Stimulated activated CD8-positive, alpha-beta memory T cell treated with anti-CD3 and anti-CD28 coated beads, Interleukin-15, amount 100 ng/mL, for 1 hour (primary cell): ENCODE measurements at regions not wholly inside any gene's neighbourhood (a gene's known extent, or its start where the extent isn't known, plus 50 kb on each side); places are given as distances from the start of the nearest gene placed in this dataset.
"Not testable (repeated sequence)": the region's sequence is repeated elsewhere in the genome, so short reads cannot be mapped to it uniquely, and the experiment has no call there.

Experiments used
- DNase-seq: peaks from one replicate; pipeline ENCODE4 v3.0.0-alpha.2; 2020; ENCODE audit warnings: low read depth

DNA sequence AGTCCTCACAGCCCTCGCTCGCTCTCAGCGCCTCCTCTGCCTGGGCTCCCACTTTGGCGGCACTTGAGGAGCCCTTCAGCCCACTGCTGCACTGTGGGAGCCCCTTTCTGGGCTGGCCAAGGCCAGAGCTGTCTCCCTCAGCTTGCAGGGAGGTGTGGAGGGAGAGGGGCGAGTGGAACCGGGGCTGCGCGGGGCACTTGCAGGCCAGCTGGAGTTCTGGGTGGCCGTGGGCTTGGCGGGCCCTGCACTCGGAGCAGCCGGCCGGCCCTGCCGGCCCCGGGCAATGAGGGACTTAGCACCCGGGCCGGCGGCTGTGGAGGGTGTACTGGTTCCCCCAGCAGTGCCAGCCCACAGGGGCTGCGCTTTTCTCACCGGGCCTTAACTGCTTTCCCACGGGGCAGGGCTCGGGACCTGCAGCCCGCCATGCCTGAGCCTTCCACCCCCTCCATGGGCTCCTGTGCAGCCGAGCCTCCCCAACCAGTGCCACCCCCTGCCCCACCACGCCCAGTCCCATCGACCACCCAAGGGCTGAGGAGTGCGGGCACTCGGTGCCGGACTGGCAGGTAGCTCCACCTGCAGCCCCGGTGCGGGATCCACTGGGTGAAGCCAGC lies 584.1 kb upstream of the KLF12 start:
- not testable (repeated sequence) for DNase-seq

DNA sequence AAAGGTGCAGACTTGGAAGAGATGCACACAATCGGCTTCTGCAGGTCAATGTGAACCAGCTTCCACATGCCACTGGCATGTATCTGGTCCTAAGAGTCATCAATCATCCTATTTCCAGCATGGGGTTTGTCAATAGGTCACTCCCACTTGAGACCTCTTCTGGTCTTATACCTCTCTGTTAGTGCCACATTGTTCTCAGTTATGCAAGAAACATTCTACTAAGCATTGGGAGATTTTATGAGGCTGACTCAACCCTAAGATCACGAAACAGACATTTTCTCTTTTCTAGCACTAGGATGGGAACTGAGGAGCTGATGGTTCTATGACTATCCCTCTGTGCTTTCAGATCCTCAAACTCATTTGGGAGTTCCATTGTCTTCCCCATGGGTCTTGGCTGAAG lies 581.5 kb upstream of the KLF12 start:
- DNase-seq = no peak

DNA sequence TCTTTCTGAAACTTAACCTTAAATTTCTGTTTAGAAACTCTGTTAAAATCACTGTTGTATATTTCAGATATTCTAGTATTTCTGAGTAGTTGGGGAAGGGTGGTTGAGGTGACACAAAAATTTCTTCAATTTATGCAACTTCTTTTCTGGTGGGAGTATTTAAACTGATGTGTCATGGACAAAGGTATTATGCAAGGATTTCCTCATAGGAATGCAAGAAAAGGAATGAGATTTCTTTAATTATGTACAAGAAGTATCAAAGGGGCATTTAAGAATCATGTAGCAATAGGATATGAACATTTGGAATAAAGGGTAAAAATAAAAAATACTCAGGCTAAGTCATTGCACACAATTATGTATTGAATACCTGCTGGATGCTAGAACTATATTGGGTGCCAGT lies 575.8 kb upstream of the KLF12 start:
- DNase-seq = no peak

DNA sequence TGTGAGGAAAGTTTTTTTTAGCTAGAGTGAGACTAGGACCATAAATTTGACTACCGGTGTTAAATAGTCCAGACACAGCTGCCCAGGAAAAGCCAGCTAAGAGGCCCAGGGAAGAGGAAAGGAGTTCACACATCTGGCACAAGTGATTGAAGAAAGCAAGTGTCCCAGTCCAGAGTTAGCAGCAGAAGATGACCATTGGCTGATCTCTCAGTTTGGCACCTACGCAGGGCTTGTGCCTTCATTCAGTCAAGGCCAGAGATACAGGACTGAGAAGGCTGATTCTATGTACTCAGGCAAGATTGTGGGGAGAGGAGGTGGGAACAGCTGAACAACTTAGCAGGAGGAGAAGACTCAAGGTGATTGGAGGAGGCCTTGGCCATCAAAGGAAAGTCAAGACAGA lies 575.0 kb upstream of the KLF12 start:
- no peak for DNase-seq

DNA sequence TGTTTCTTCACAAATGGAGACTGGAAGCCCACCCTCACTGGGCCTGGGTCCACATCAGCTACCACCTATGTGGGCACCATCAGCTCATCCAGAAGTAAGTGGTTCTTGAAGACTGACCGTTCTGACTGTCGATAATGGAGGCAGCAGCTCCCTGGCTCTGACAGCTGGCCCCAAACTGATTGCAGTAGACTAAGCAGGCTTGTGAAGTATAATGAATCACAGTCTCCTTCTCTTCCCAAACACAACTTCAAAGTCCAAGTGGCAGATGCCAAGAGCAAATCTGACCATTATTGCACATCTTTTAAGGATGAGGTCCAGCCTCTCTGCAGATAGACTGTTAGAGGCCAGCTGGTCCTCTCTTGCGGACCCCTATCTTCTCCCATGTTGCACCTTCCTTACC lies 574.4 kb upstream of the KLF12 start:
- no peak for DNase-seq

DNA sequence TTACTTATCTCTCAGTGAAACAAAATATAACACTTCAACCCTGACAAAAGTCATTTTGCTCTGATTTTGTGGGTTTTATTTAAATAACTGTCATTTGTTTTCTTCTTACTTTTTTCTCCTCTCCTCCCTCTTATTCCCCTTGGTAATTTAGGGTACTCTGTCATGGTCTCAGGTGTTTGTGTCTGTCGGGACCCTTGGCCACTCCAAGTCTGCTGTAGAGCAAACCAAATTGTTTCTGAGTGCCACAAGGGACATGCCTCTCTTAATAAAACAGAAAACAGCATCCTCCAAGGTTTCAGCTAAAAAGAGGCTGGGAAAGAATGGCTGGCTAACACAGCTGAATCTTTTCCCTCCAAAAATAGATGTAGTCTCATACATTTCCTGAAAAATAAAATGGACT lies 573.1 kb upstream of the KLF12 start:
- no peak for DNase-seq

DNA sequence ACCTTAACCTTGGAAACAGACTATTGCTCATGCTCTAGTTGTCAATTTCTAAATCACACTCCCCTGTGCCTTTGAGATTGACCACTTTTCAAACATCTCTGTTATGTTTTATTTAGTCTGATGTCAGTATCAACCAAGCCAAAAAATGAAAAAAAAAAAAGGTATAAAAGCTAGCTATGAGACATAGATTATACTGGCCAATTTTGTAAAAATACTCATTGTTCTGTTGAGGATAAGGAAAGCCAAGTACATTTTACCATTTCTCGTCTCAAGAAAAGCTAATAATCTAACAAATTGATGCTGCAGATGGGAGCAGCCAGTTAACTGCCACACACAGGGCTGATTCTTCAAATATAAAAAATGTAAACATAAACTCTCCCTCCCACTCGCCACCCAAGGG lies 572.6 kb upstream of the KLF12 start:
- no peak for DNase-seq

DNA sequence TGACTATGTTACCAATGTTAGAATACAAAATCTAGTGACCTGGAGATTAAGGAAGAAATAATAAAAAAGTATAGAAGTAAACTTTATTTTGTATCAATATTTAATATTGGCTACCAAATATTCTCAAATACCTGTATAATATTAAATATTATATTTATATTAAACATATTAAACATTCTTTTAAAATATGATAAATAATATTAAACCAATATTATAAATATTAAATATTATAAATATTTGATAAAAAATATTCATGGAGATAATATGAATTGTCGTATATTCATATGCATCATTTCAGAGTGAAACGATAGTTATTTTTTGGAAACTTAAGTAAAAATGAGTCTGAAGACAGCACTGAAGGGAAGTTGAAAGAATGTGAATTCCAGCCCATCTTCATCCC lies 571.2 kb upstream of the KLF12 start:
- no peak for DNase-seq

DNA sequence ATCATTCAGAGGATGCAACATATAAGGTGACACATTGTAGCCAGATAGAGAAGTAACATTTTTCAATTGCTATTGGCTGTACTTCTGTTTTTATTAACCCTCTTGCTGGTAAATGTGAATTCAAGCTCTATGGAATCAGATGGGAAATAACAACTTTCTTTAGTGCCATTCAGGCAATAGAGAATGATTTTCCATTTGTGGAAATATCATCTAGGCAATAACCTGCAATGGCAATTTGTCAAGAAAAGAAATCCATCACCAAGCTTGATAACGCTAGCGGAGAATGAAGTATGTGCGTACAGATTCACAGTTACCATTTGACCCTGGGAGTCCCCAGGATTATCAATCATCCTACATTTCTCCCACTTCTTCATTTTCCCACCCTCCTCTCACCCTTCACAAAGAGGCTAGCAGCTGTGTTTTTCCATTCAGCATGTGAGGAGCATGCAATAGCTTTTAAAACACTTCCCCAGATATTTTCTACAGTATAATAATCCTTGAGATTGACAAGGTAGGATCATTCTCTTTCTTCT lies 569.7 kb upstream of the KLF12 start:
- DNase-seq = no peak

DNA sequence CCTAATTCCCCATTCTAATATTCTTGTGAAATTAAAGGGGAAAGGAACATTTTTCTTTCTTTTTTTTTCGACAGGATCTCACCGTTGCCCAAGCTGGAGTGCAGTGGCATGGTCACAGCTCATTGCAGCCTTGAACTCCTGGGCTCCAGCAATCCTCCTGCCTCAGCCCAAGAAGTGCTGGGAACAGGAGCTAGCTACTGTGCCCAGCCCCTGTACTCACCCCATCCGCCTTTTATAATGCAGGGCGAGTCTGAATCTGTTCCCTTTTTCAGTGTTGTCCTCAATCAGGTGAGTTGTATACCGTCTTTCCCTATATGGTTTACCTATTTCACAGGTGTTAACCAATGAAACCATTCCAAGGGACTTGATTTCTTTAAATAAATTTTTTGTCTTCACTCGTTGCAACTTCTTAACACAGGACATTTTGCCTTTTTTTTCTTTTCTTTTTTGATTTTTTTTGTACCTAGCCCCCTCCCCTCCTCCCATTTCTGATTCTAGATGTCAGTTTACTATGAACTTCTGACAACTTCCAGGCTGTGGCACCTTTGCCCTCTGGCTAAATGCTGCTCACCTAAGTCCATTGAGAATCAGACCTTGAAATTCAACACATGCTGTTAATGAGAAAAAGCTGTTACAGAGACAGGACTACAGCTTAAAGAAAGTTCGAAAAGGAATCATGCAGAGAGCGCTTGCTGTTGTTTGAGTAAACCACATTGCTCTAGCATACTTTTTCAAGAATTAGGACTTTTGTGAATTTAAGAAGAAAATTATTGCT lies 562.1 kb upstream of the KLF12 start:
- DNase-seq = no peak

DNA sequence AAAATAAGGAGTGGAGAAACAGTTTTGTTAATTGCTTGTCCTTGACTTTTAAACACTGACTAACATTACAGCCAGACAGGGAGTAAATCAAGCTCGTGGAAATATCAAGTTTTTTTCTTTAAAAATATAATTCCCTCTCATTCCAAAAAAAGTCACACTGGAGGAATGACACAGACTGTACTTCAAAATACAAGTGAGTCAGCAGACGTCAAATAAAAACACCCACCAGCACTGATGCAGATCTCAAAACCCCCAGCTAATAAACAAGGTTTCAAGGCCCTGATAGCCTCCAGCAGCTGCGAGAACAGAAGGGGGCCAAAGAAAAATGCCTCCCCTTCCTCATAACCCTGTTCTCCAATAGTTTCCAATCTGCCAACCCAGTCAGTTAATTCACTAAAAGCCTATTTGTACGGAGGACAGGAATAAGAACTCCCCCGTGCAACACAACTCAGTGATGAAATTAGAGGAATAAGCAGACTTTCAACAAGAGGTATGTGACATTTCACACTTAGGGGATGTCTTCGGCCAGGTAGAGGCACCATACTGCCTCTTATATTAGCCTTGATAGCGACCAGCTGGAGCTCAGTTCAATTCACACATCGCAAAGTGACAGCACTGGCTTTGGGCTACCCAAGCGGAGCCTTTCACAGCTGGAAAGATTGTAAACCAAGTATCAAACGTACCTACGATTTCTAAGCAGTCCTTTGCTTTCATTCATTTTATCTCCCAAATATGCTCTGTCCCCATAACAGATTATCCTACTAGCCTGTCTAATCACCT lies 561.0 kb upstream of the KLF12 start:
- no peak for DNase-seq

DNA sequence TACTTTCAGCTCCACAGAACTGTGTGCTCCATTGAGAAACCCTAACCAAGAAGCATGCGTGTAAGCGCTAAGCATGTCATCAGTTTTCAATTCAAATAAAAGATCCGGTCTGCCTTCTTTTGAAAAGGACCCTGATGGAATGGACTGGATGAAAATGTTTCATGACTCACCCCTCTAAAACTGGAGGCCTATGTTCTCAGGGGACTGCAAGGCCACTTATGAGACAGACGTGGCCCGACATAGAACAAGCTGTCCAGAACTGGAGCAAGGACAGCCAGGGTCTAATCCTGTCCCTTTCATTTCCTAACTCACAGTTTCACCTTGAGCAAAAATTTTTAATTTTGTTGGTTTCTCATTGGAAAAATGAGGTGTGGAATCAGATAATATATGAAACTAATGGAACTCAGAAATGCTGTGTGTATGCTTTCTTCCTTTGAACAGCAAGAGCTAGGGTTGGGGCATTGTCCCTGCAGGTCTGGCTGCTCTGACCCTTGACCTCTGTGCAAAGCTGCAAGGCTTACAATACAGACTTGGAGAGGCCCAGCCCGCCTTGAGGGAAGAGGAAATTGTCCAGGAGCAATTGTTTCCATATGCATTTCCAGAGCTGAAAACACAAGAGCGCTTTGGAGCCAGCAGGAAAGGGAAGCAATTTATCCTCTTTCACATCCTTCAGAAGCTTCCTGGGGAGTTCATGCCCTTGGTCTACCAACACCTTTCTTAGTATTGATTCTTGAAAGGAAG lies 553.4 kb upstream of the KLF12 start:
- no peak for DNase-seq

DNA sequence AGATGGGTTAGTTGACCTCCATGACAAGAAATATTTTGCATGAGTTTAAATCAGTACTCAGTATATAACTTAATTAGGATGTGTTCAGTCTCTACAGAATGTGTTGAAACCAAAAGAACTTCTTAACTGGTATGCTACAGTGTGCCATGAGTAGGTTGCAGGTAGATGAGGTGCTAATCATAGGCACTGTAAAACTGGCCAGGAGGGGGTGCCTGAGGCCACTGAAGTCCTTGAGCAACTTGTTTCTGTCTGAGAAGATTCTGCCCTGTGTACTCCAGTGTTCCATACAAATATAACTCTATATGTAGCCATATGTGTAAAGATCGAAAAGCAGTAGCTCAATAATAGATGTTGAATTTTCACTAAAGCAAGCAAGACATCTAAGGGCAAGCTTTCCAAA lies 549.2 kb upstream of the KLF12 start:
- DNase-seq = no peak

DNA sequence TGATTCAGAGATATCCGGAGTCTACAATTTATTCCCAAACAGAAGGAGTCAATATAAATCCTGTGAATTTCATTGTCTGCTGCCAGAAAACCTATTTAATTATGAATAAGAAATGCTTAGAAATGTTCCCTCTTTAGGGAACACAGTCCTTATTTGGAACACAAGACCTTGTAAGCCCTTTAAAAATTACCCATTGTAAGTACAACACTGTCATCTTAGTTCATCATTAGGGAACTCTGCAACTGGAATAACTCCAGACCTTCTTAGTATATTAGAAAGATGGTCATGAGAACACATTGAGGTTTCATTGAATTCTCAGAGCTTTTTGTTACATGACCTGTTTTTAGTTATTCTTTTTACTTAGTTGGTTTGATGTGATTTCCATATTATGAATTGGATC lies 548.5 kb upstream of the KLF12 start:
- DNase-seq = no peak

DNA sequence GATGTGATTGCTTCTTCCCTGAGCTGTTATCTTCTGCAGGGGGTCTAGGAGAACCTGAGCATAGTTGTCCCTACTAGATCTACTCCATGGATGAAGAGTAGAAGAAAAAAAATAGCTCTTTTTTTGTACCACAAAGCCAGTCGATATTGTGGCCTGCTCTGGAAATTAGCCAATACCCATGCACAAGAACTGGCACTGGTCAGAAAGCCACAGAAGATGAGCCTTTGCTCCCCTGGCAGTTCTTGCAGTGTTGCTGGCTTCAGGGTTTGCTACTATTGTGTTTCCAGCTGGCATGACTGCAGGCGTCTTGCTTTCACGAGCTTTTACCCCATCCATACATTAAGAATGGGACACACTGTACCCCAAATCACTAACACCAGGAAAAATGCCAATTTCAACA lies 547.7 kb upstream of the KLF12 start:
- DNase-seq = no peak

DNA sequence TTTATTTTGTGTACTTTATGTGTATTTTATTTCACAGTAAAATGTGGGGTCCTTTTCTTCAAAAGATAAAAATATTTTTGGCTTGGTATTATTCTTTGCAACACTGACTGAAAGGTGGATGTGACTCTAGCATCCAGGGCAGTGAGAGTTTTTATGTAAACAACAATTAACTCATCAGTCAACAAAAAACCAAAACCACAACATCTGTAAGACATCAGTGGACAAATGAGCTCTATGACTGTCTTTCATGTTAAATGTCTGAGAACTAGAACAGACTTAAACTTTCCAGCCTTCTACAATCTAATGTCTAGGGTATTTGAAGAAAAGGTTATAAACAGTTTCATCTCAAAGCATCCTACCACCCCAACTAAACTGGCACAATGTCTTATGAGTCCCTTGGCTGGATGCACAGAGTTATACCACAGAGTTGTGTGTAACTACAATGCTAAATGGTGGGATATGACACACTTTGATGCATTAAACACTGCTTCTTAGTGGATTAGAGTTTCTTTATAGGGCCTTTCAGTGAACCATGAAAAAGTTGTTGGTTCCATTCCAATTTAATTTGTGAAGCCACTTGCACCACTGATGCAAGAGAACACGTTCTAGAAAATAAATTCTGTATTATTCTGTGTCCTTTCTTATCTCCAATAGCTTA lies 544.2 kb upstream of the KLF12 start:
- no peak for DNase-seq

DNA sequence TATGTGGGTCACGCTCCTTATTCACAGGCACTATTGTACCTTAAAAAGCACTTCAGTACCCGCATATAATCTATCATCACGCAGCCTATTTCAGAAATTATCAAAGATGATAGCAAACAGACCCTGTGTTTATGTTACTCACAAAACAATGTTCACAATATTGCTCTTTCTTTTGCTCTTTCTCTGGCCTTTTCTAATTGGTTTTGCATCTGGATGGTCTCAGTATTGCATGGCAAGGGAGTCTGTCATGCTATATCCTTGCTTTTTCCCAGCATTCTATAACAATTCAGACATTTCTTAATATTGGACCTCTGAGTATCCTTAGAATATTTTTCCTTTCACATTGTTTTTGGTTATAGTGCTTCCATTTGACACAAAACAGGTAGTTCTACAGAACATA lies 541.8 kb upstream of the KLF12 start:
- DNase-seq = no peak

DNA sequence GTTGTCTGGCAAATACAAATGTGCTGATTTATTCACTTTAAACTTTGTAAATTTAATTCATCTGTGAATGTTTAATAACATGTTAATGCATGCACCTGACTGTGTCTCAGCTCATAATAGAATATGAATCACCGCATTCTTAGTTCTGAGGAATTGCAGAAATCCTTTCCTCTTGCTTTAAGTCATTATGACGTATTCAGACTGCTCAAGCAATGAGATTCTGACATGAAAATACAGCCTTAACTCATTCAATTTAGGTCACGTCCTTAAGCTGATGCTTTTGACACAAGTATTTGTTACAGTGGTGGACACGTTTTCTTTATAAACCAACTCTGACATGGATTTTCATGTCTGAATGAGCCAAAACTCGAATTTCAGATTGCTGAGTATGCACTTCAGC lies 541.0 kb upstream of the KLF12 start:
- no peak for DNase-seq

DNA sequence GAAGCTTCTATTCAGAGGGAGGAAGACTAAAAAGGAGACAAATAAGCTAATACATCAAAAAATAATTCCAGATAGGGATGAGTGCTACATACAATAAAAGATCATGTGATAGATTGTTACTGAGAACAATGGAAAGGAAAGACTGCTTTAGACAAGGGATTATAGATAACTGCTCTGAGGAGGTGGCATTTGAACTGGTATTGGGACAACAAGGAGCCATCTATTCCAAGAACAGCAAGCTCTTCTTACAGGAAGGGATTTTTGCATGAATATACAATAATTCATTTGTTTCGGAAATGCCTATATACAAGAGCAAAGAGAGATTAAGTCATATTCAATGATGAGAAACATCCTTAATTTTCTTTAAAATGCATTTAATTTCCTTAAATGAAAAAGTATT lies 540.5 kb upstream of the KLF12 start:
- DNase-seq = no peak

DNA sequence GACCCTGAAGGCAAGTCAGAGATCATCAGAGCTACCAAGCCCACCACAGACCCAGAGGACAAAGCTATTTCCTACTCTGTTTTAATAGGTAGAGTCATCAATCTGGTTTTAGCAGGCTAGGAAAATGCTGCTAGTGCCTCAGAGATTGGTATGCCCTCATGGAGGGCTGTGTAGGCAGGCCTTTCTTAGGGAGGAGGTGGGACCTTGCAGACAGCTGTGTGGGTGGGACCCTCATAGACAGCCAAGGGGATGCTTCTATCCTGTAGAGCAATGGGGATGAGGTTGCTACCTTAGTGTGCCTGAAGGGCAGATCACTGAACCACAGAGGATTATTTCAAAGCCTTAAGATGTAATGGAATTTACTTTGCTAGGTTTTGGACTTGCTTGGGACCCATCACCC lies 534.9 kb upstream of the KLF12 start:
- no peak for DNase-seq

DNA sequence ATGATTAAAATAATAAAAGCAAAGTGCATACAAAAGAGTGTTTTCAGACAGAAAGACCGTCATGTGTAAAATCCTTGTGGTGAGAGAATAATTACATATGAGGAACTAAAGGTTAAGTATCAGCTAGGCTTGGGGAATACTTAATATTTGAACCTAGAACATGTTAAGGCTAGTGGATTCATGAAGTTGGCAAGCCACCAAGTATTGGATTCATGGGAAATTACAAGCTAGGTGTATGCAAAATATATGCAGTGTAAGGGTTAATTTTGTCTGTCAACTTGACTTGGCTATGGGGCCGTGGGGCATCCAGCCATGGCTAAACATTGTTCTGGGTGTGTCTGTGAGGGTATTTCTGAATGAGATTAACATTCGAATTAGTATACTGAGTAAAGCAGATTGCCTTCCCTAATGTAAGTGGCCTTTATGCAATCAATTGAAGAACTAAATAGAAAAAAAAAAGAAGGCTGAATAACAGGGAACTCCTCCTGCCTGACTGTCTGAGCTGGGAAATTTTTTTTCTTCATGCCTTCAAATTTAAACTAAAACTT lies 533.5 kb upstream of the KLF12 start:
- no peak for DNase-seq

DNA sequence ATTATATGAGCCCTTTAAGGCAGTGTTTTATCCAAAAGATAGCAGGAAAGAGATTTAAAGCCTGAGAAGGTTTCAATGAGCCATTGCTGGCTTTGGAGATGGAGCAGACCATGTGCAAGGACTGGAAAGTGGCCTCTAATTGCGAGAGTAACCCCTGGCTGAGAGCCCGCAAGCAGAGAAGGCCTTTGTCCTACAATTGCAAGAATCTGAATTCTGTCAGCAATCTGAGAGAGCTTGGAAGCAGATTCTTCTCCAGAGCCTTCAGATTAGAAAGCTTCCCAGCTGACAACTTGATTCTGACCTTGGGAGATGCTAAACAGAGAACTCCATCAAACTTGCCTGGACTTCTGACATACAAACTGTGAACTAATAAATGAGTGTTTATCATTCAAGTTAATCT lies 528.7 kb upstream of the KLF12 start:
- DNase-seq = no peak
